ENCODE measurements at regions not wholly inside any gene's neighbourhood (a gene's known extent, or its start where the extent isn't known, plus 50 kb on each side); places are given as distances from the start of the nearest gene placed in this dataset.
"Not testable (repeated sequence)": the region's sequence is repeated elsewhere in the genome, so short reads cannot be mapped to it uniquely, and the experiment has no call there.

GRCh38 chr2:160816916-160817499 is 323.4 kb upstream of the RBMS1 start:
- DNase-seq: peak; percentile 41

- DNase-seq: no peak
Observed at GRCh38 chr2:160820691-160821090, 327.1 kb upstream of the RBMS1 start.

- no peak for DNase-seq
Observed at GRCh38 chr2:160822006-160822405, 328.4 kb upstream of the RBMS1 start.

- DNase-seq: no peak
Observed at GRCh38 chr2:160825433-160825832, 331.8 kb upstream of the RBMS1 start.

GRCh38 chr2:160826496-160826895 is 332.9 kb upstream of the RBMS1 start:
- DNase-seq: no peak

- DNase-seq: no peak
Observed at GRCh38 chr2:160828076-160828475, 332.2 kb upstream of the TANK start.

GRCh38 chr2:160832381-160832780 is 327.8 kb upstream of the TANK start:
- DNase-seq: not testable (repeated sequence)

GRCh38 chr2:160835166-160835565 is 325.1 kb upstream of the TANK start:
- DNase-seq: no peak

- DNase-seq: no peak
Observed at GRCh38 chr2:160836755-160837154, 323.5 kb upstream of the TANK start.

- no peak for DNase-seq
Observed at GRCh38 chr2:160837416-160837815, 322.8 kb upstream of the TANK start.

- no peak for DNase-seq
Observed at GRCh38 chr2:160838147-160838546, 322.1 kb upstream of the TANK start.

- no peak for DNase-seq
Observed at GRCh38 chr2:160838691-160839090, 321.5 kb upstream of the TANK start.

GRCh38 chr2:160842286-160842685 is 317.9 kb upstream of the TANK start:
- no peak for DNase-seq

- no peak for DNase-seq
Observed at GRCh38 chr2:160859096-160859495, 301.1 kb upstream of the TANK start.

GRCh38 chr2:160862226-160862625 is 298.0 kb upstream of the TANK start:
- DNase-seq: no peak

GRCh38 chr2:160868891-160869290 is 291.3 kb upstream of the TANK start:
- no peak for DNase-seq

- no peak for DNase-seq
Observed at GRCh38 chr2:160869411-160869810, 290.8 kb upstream of the TANK start.

- no peak for DNase-seq
Observed at GRCh38 chr2:160870729-160871465, 289.3 kb upstream of the TANK start.

- DNase-seq: no peak
Observed at GRCh38 chr2:160871953-160872352, 288.3 kb upstream of the TANK start.

- no peak for DNase-seq
Observed at GRCh38 chr2:160876029-160876428, 284.2 kb upstream of the TANK start.

GRCh38 chr2:160876765-160877164 is 283.5 kb upstream of the TANK start:
- no peak for DNase-seq

- no peak for DNase-seq
Observed at GRCh38 chr2:160878618-160879017, 281.6 kb upstream of the TANK start.

- no peak for DNase-seq
Observed at GRCh38 chr2:160882906-160883305, 277.3 kb upstream of the TANK start.

GRCh38 chr2:160884056-160884455 is 276.2 kb upstream of the TANK start:
- no peak for DNase-seq
